Central memory CD8-positive, alpha-beta T cell (primary cell): ENCODE measurements at regions not wholly inside any gene's neighbourhood (a gene's known extent, or its start where the extent isn't known, plus 50 kb on each side); places are given as distances from the start of the nearest gene placed in this dataset.

Experiments
- ATAC-seq: fragments of 150-1000 bp; cut with Tn5 transposase; replicated peaks from 2 replicates; pipeline ENCODE4 v1.10.0; 2022; ENCODE audit warnings: mild to moderate bottlenecking, moderate FRiP score, moderate number of reproducible peaks; ENCODE audit not compliant: poor library complexity, severe bottlenecking; ENCODE audit errors: extremely low read depth
- DNase-seq, 2 donors: peaks; one replicate each; pipeline ENCODE4 v3.0.0; 2021; ENCODE audit warnings: low spot score in 2 of 2
- H3K27ac Mint-ChIP-seq: one replicate; pipeline ENCODE4 v1.8.0; 2022; ENCODE audit warnings: low read depth, mild to moderate bottlenecking, moderate library complexity, mixed read lengths
- H3K27me3 Mint-ChIP-seq: one replicate; pipeline ENCODE4 v1.8.0; 2022; ENCODE audit warnings: mixed read lengths
- H3K36me3 Mint-ChIP-seq: one replicate; pipeline ENCODE4 v1.8.0; 2022; ENCODE audit warnings: mild to moderate bottlenecking, moderate library complexity, mixed read lengths; ENCODE audit not compliant: insufficient read depth
- H3K4me1 Mint-ChIP-seq: one replicate; pipeline ENCODE4 v1.8.0; 2022; ENCODE audit warnings: mixed read lengths
- H3K4me3 Mint-ChIP-seq: one replicate; pipeline ENCODE4 v1.8.0; 2022; ENCODE audit warnings: mild to moderate bottlenecking, moderate library complexity, mixed read lengths
- H3K9me3 Mint-ChIP-seq: one replicate; pipeline ENCODE4 v1.8.0; 2022; ENCODE audit warnings: mixed read lengths

DNA sequence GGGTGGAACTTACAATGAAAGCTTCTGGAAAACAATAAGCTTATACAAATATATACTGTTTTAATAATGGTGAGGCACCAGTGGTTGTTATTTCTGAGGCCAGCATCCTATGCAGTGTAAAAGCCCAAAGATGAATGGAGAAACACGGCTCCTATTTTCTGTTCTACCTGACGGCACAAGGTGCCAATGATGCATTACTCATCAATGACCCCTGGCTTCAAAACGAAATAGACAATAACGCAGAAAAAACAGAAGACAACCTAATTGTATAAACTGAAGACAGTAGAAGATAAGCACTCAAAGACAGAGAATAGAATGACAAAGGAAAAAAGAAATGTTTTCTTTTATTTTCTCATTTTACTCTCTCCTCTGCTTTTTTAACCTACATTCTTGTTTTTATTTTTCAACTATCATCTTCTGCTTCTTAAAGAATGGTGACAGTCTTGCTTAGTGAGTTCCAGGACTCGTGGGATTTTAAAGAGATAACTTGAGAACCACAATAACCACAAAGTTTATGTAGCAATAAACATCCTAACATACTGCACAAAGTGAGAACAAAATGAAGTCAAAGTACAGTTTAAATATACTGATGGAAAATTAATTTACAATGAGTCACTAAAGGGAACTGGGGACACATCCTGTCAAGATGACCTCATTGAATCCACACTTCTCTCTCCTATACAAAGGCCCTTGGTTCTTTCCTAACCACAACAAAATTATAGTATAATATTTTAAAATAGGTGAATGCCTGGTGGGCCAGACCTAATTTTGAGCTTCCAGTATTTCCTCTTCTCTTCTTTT is 169.8 kb downstream of the BTC start:
- ATAC-seq (no peak), DNase-seq (no peak)
- Mint-ChIP-seq H3K36me3 (peaks cover 3% of the 10 kb centered on the region), H3K4me3 (no peak overlapping the region), H3K9me3 (no peaks in the 10 kb centered on the region), H3K4me1 (no peaks in the 10 kb centered on the region), H3K27me3 (peaks cover 10% of the 10 kb centered on the region), H3K27ac (no peak overlapping the region)

- Mint-ChIP-seq H3K27me3 (peaks cover 10% of the 10 kb centered on the region), H3K4me3 (no peak overlapping the region), H3K4me1 (no peaks in the 10 kb centered on the region), H3K27ac (no peak overlapping the region), H3K9me3 (no peaks in the 10 kb centered on the region), H3K36me3 (peaks cover 4% of the 10 kb centered on the region)
- ATAC-seq (no peak), DNase-seq (no peak)
These were observed 168.3 kb downstream of the BTC start for GRCh38 chr4:74625981-74626380.

- Mint-ChIP-seq H3K36me3 (peaks cover 4% of the 10 kb centered on the region), H3K27ac (no peak overlapping the region)
These were observed 167.2 kb downstream of the BTC start for GRCh38 chr4:74627093-74627492.

DNA sequence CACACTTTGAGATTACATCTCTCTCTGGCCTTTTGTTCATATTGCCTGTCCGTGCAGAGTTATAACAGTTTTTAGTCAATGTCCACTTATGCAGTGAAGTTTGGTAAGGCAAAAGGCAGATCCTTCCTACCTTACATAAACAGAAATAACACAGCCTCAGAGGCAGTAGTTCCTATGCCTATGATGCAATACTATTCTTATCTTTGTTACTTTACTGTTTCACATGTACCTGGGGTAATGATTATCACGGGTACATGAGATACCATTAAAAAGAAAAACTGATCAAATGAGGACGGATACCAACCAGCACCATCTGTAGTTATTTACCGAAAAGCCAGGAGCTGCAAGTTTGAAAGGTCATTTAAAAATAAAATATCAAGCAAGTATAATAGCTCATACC is 166.8 kb downstream of the BTC start:
- Mint-ChIP-seq H3K4me1 (no peaks in the 10 kb centered on the region), H3K27ac (no peak overlapping the region)

More at GRCh38 chr4:74627093-74627492, 167.2 kb downstream of the BTC start:
- no peak overlapping the region for H3K4me3 Mint-ChIP-seq
- no peaks in the 10 kb centered on the region for H3K9me3 Mint-ChIP-seq
- DNase-seq, result no peak
- no peaks in the 10 kb centered on the region for H3K4me1 Mint-ChIP-seq
- peaks cover 10% of the 10 kb centered on the region for H3K27me3 Mint-ChIP-seq
- ATAC-seq, result no peak

DNA sequence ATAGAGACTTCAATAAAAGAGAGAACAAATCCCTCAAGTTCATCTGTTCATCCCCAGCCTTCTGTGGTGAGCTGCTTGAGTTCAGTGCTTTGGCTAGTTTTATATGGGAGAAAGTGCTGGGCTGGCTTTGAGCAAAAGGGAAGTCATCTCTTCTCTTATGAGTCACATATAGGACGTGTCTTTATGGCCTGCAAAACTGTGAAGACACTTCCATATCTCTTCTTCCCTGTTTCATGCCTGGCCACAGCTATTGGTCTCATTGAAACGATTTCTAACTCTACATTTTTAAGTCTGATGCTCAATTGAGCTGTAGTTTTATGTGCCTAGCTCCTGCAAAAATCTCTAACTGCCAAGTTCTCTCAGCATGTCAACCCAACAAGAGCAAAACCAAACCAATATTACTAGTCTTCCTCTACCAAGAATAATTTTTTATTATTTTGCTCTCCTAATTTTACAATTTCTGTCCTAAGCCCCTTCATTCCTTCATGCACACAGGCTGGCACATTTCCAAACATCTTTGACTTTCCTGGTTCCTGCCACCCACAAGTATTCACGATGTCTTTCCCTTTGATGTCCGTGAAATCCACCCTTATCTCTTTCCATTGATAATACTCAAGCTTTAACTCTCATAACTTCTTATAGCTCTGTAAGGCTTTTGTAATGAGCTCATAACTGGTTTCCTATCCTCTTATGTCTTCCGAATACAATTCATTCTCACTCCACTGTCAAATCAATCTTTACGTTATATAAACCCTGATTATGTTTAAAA is 165.3 kb downstream of the BTC start:
- Mint-ChIP-seq H3K27ac (no peak overlapping the region), H3K36me3 (peaks cover 3% of the 10 kb centered on the region), H3K4me1 (no peaks in the 10 kb centered on the region), H3K4me3 (no peak overlapping the region), H3K27me3 (no peaks in the 10 kb centered on the region), H3K9me3 (no peaks in the 10 kb centered on the region)
- no peak for DNase-seq
- ATAC-seq, result no peak

More for the DNA sequence above, 166.8 kb downstream of the BTC start:
- no peak for ATAC-seq
- no peak for DNase-seq
- Mint-ChIP-seq H3K4me3 (no peak overlapping the region), H3K9me3 (no peaks in the 10 kb centered on the region), H3K36me3 (peaks cover 4% of the 10 kb centered on the region), H3K27me3 (peaks cover 10% of the 10 kb centered on the region)

DNA sequence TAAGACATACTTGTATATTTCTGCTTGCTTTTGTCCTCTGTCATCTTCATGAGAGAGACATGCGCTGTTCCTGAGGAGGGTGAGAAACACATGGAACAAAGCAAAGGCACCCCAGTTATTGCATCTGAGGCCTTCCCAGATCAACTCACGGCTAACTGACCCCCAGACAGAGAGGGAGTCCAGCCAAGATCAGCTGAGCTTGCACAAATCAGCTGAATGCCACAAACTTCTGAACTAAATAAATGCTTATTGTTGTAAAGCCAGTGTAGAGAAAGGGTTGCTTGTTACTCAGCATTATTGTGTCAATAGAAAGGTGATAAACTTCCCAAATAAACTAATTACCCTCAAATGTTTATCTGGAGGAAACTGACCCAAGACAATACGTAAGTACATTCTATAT is 163.8 kb downstream of the BTC start:
- no peak overlapping the region for H3K27ac Mint-ChIP-seq
- no peak for ATAC-seq
- no peaks in the 10 kb centered on the region for H3K9me3 Mint-ChIP-seq
- no peaks in the 10 kb centered on the region for H3K4me1 Mint-ChIP-seq
- H3K4me3 Mint-ChIP-seq, result no peak overlapping the region
- peaks cover 3% of the 10 kb centered on the region for H3K36me3 Mint-ChIP-seq
- H3K27me3 Mint-ChIP-seq, result no peaks in the 10 kb centered on the region
- no peak for DNase-seq

DNA sequence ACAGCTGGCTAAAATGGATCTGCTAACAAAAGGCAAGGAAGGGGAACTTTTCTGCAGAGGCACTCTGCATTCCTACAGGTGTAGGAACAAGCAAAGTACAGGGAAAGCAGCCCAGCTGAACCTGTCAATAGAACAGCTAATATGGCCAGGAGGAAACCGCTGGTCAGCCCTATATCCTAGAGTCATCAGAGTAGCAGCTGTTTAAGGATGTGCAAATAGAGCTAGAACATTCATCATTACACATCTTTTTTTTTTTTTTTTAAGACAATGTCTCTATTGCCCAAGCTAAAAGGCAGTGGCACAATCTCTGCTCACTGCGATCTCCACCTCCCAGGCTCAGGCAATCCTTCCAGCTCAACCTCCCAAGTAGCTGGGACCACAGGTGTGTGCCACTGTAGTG is 163.0 kb downstream of the BTC start:
- no peak overlapping the region for H3K4me3 Mint-ChIP-seq
- no peak for ATAC-seq
- no peak overlapping the region for H3K27ac Mint-ChIP-seq
- no peak for DNase-seq
- H3K9me3 Mint-ChIP-seq, result no peaks in the 10 kb centered on the region
- no peaks in the 10 kb centered on the region for H3K27me3 Mint-ChIP-seq
- peaks cover 3% of the 10 kb centered on the region for H3K36me3 Mint-ChIP-seq
- no peaks in the 10 kb centered on the region for H3K4me1 Mint-ChIP-seq

DNA sequence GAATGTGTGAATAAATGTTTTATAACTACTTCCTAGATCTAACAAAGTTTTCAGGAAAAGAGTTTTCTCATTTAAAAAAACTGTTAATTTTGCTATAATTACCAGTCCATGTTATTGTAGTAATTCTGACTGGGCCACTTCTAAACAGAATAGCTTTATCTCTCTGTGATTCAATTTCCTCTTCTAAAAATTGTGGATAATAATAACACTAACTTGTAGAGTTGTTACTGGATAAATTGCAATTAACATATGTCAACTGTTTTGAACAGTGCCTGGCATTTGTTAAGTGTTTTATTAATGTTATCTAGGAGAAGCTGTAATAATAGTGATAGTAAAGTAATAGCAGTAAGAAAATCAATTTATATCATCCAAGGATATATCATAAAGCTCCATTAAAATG is 162.3 kb downstream of the BTC start:
- H3K27me3 Mint-ChIP-seq, result no peaks in the 10 kb centered on the region
- H3K27ac Mint-ChIP-seq, result no peak overlapping the region
- no peaks in the 10 kb centered on the region for H3K9me3 Mint-ChIP-seq
- peaks cover 3% of the 10 kb centered on the region for H3K36me3 Mint-ChIP-seq
- ATAC-seq, result no peak
- DNase-seq, result no peak
- H3K4me1 Mint-ChIP-seq, result no peaks in the 10 kb centered on the region
- H3K4me3 Mint-ChIP-seq, result no peak overlapping the region

DNA sequence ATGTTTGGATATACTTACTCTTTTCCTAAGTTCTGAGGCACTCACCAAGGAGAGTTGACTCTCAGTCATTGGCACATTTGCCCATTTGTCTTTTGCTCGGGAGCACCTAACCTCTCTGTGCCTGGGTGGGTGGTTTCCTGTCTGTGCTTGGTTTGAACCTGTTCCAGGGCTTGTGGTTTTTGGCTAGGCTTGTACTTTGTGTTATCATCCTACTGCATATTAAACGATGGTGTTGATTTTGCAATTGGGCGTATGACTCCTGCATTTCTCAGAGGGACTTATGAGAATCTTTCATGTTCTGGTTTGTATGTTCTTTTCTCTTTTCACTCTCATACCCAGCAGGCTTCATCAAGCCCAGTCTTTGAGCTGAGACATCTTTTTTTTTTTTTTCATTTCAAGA is 161.7 kb downstream of the BTC start:
- no peak overlapping the region for H3K4me3 Mint-ChIP-seq
- peaks cover 3% of the 10 kb centered on the region for H3K36me3 Mint-ChIP-seq
- H3K27me3 Mint-ChIP-seq, result no peaks in the 10 kb centered on the region
- no peaks in the 10 kb centered on the region for H3K9me3 Mint-ChIP-seq
- ATAC-seq (no peak), DNase-seq (no peak)
- H3K4me1 Mint-ChIP-seq, result no peaks in the 10 kb centered on the region
- H3K27ac Mint-ChIP-seq, result no peak overlapping the region

GRCh38 chr4:74635074-74635473 is 159.2 kb downstream of the BTC start:
- H3K9me3 Mint-ChIP-seq, result no peaks in the 10 kb centered on the region
- no peak for ATAC-seq

DNA sequence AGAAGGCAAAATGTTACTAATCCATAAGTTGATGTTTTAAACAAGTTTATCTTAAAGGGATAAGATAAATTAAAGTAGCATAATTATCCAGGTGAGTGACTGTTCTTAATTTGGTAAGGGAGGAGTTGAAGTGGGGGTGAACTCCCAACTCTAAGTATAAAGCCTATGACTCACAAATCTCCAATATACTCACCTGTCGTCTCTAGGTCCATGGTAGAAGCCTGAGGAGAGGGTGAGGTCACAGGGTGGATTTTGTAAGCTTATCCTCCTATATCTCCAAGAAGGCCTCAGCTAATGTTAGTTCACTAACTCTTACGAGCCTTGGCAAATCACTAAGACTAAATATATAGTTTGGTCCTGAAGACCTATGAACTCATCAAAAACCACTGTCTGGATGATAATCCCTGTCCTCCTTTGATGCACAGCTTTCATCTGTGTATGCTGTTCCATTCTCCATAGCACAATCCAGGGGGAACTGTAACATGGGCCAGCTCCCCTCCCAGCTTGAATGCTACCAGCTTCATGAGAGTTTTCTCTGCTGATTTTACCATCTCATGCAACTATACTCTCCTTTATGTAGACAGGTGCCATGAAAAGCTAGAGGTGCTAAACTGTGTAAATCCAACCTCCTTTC is 158.7 kb downstream of the BTC start:
- Mint-ChIP-seq H3K4me3 (no peak overlapping the region), H3K9me3 (no peaks in the 10 kb centered on the region), H3K36me3 (no peaks in the 10 kb centered on the region), H3K27me3 (peaks cover 14% of the 10 kb centered on the region), H3K27ac (no peak overlapping the region), H3K4me1 (no peaks in the 10 kb centered on the region)
- DNase-seq (no peak), ATAC-seq (no peak)

More at GRCh38 chr4:74635074-74635473, 159.2 kb downstream of the BTC start:
- Mint-ChIP-seq H3K4me1 (no peaks in the 10 kb centered on the region), H3K4me3 (no peak overlapping the region), H3K27ac (no peak overlapping the region), H3K36me3 (no peaks in the 10 kb centered on the region), H3K27me3 (peaks cover 14% of the 10 kb centered on the region)
- no peak for DNase-seq

- Mint-ChIP-seq H3K9me3 (no peaks in the 10 kb centered on the region), H3K36me3 (no peaks in the 10 kb centered on the region), H3K27me3 (peaks cover 14% of the 10 kb centered on the region), H3K27ac (no peak overlapping the region), H3K4me3 (no peak overlapping the region), H3K4me1 (no peaks in the 10 kb centered on the region)
- DNase-seq (no peak), ATAC-seq (no peak)
These were observed 156.3 kb downstream of the BTC start for GRCh38 chr4:74638001-74638400.

DNA sequence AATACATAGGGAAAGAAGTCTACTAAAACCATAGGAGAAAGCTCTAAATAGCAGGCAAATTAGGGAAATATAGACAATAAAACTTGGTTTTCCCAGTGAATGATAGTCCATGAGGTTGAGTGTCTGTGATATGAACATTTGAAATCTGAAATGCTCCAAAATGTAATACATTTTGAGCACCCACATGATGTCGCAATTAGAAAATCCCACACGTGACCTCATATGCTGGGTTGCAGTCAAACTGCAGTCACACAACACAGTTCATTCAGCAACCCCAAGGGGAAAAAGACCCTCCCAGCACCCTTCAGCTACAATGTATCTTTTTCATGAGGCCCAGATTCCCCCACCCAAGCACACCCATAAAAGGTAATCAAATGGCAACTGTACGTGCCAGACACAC is 155.6 kb downstream of the BTC start:
- no peaks in the 10 kb centered on the region for H3K9me3 Mint-ChIP-seq
- no peak overlapping the region for H3K27ac Mint-ChIP-seq
- H3K4me3 Mint-ChIP-seq, result no peak overlapping the region
- no peaks in the 10 kb centered on the region for H3K36me3 Mint-ChIP-seq
- peaks cover 14% of the 10 kb centered on the region for H3K27me3 Mint-ChIP-seq
- no peaks in the 10 kb centered on the region for H3K4me1 Mint-ChIP-seq
- no peak for DNase-seq
- ATAC-seq, result no peak
